HAP-1 (cell line): ENCODE measurements at regions not wholly inside any gene's neighbourhood (a gene's known extent, or its start where the extent isn't known, plus 50 kb on each side); places are given as distances from the start of the nearest gene placed in this dataset.
"Not testable (repeated sequence)": the region's sequence is repeated elsewhere in the genome, so short reads cannot be mapped to it uniquely, and the experiment has no call there.

Experiments
- DNase-seq, 2 experiments: peaks; one replicate each; pipeline ENCODE4 v3.0.0-alpha.2; 2016 to 2020; ENCODE audit warnings: low spot score in 2 of 2
- H3K27me3 ChIP-seq: fragments of 250-450 bp; sonication (Bioruptor Pico); 2 replicates; pipeline ENCODE4 v1.5.1; 2020; ENCODE audit warnings: low read depth, mild to moderate bottlenecking, moderate library complexity
- H3K36me3 ChIP-seq: fragments of 250-450 bp; sonication (Bioruptor Pico); replicated peaks from 2 replicates; pipeline ENCODE4 v1.5.1; 2020; ENCODE audit warnings: mild to moderate bottlenecking
- H3K4me1 ChIP-seq: fragments of 250-450 bp; sonication (Bioruptor Pico); 2 replicates; pipeline ENCODE4 v1.5.1; 2020; ENCODE audit warnings: mild to moderate bottlenecking
- H3K4me3 ChIP-seq: fragments of 250-450 bp; sonication (Bioruptor Pico); 2 replicates; pipeline ENCODE4 v1.5.1; 2020; ENCODE audit warnings: mild to moderate bottlenecking, moderate library complexity
- H3K9me3 ChIP-seq: fragments of 250-450 bp; sonication (Bioruptor Pico); 2 replicates; pipeline ENCODE4 v1.5.1; 2020; ENCODE audit warnings: mild to moderate bottlenecking, moderate library complexity
- in situ Hi-C: fragments of 300-500 bp; cut with MboI; formaldehyde crosslinking; loops from 3 replicates; pipeline ENCODE4 v1.14.3; 2020; ENCODE audit warnings: low sequenced_read_pairs, inconsistent platforms, mixed read lengths

- in situ Hi-C loops, result no loop called here
- Histone ChIP-seq H3K4me1 (no peaks in the 10 kb centered on the region), H3K36me3 (no peaks in the 10 kb centered on the region), H3K9me3 (no peaks in the 10 kb centered on the region), H3K4me3 (no peak overlapping the region), H3K27me3 (no peaks in the 10 kb centered on the region)
- DNase-seq, result no peak
These were observed 59.6 kb downstream of the RNF187 start for GRCh38 chr1:228546541-228547463.

DNA sequence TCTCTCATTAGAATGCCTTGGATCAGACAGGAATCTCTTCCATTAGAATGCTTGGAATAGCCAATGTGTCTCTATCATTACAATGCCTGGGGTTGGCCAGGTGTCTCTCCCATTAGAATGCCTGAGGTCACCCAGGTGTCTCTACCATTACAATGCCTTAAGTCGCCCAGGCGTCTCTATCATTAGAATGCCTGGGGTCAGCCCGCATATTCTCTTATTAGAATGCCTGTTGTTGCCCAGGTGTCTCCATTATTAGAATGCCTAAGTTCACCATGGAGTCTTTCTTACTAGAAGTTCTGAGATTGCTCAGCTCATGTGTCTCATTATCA lies 60.2 kb downstream of the RNF187 start:
- in situ Hi-C loops, result no loop called here
- no peaks in the 10 kb centered on the region for H3K4me1 ChIP-seq
- H3K4me3 ChIP-seq, result no peak overlapping the region
- no peak for DNase-seq
- H3K27me3 ChIP-seq, result no peaks in the 10 kb centered on the region
- no peaks in the 10 kb centered on the region for H3K36me3 ChIP-seq
- H3K9me3 ChIP-seq, result no peaks in the 10 kb centered on the region

- in situ Hi-C loops, result no loop called here
These were observed 61.6 kb downstream of the RNF187 start for GRCh38 chr1:228548788-228549187.

DNA sequence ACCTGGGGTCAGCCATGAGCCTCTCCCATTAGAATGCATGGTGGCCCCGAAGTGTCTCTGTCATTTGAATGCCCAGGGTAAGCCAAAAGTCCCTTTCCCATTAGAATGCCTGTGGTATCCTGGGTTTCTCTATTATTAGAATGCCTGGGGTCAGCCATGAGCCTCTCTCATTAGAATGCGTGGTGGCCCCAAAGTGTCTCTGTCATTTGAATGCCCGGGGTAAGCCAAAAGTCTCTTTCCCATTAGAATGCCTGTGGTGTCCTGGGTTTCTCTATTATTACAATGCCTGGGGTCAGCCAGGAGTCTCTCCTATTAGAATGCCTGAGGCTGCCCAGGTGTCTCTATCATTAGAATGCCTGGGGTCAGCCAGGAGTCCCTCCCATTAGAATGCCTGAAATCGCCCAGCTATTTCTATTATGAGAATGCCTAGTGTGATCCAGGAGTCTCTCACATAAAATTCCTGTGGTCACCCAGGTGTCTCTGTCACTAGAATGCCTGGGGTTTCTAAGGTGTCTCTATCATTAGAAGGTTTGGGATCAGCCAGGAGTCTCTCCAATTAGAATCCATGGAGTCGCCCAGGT lies 65.5 kb downstream of the RNF187 start:
- in situ Hi-C loops, result no loop called here
- no peak for DNase-seq
- H3K36me3 ChIP-seq, result no peaks in the 10 kb centered on the region
- no peaks in the 10 kb centered on the region for H3K9me3 ChIP-seq
- no peaks in the 10 kb centered on the region for H3K4me1 ChIP-seq
- no peak overlapping the region for H3K4me3 ChIP-seq
- H3K27me3 ChIP-seq, result no peaks in the 10 kb centered on the region

More at GRCh38 chr1:228548788-228549187, 61.6 kb downstream of the RNF187 start:
- H3K4me1 ChIP-seq, result no peaks in the 10 kb centered on the region
- H3K36me3 ChIP-seq, result no peaks in the 10 kb centered on the region
- no peak for DNase-seq
- no peak overlapping the region for H3K4me3 ChIP-seq
- H3K27me3 ChIP-seq, result no peaks in the 10 kb centered on the region
- H3K9me3 ChIP-seq, result no peaks in the 10 kb centered on the region

DNA sequence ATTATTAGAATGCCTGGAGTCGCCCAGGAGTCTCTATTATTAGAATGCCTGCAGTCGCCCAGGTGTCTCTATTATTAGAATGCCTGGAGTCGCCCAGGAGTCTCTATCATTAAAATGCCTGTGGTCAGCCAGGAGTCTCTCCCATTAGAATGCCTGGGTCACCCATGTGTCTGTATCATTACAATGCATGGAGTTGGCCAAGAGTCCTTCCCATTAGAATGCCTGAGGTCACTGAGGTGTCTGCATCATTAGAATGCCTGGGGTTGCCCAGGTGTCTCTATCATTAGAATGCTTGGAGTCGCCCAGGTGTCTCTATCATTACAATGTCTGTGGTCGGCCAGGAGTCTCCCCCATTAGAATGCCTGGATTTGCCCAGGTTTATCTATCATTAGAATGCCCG lies 66.9 kb downstream of the RNF187 start:
- Histone ChIP-seq H3K4me3 (no peak overlapping the region), H3K27me3 (no peaks in the 10 kb centered on the region), H3K9me3 (no peaks in the 10 kb centered on the region), H3K4me1 (no peaks in the 10 kb centered on the region), H3K36me3 (no peaks in the 10 kb centered on the region)
- in situ Hi-C loops, result no loop called here
- no peak for DNase-seq

DNA sequence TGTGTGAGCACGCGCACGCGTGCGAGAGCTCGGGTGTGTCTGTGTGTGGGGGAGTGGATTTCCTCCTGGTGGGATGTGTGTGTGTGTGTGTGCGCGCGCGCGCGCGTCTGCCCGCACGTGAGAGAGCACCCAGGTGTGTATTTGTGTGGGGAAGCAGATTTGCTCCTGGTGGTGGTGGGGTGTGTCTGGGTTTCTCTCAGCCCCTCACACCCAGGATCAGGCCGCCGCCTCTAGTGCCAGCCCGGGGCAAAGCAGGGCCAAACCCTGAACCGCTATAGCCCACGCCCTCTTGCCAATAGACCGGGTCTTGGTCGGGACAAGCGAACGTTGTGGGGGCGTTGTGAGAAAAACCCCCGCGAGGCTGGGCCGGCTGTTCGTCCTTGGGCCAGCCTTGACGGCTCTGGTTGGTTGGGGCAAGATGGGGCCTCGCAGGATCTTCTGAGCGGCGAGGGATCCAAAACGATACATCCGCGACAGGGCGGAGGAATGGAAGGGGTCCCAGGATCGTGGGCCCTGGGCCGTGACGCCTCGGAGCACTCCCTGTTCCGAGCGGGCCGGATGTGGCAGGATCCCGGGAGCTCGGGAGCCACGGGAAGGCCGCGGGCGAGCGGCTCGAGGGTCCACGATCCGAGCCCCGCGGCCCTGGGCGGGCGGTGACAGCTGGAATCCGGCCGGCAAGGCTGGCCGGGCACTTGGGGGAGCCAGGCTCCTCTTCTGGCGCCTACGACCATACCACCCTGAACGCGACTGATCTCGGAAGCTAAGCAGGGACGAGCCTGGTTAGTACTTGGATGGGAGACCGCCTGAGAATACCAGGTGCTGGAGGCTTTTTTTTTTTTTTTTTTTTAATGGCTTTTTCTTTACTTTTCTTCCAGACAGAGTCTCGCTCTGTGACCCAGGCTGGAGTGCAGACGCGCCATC lies 68.2 kb downstream of the RNF187 start:
- Histone ChIP-seq H3K27me3 (no peaks in the 10 kb centered on the region), H3K36me3 (no peaks in the 10 kb centered on the region), H3K4me1 (no peaks in the 10 kb centered on the region), H3K9me3 (no peaks in the 10 kb centered on the region), H3K4me3 (no peak overlapping the region)
- no peak for DNase-seq
- in situ Hi-C loops, result no loop called here

- H3K4me3 ChIP-seq, H3K9me3 ChIP-seq, in situ Hi-C loops, H3K36me3 ChIP-seq, H3K4me1 ChIP-seq, H3K27me3 ChIP-seq: not testable (repeated sequence)
- peak in 1 of 2 experiments; percentile 67 for DNase-seq
These were observed 69.7 kb downstream of the RNF187 start for GRCh38 chr1:228556634-228557430.
